ENCODE measurements at regions not wholly inside any gene's neighbourhood (a gene's known extent, or its start where the extent isn't known, plus 50 kb on each side); places are given as distances from the start of the nearest gene placed in this dataset.

- Mint-ChIP-seq H3K4me3 (no peak overlapping the region), H3K4me1 (ENCODE audit: low read depth) (peaks cover 17% of the 10 kb centered on the region), H3K9me3 (no peaks in the 10 kb centered on the region), H3K27me3 (peaks cover 24% of the 10 kb centered on the region), H3K36me3 (ENCODE audit: low read depth) (no peaks in the 10 kb centered on the region), H3K27ac (no peak overlapping the region)
These were observed 52.5 kb upstream of the NPY start for GRCh38 chr7:24231493-24231892.

GRCh38 chr7:24233386-24233785, 50.6 kb upstream of the NPY start:
- no peaks in the 10 kb centered on the region for H3K9me3 Mint-ChIP-seq
- peaks cover under 1% of the 10 kb centered on the region for H3K4me1 Mint-ChIP-seq (ENCODE audit: low read depth)
- no peak overlapping the region for H3K27ac Mint-ChIP-seq
- H3K27me3 Mint-ChIP-seq = peaks cover 38% of the 10 kb centered on the region
- no peaks in the 10 kb centered on the region for H3K36me3 Mint-ChIP-seq (ENCODE audit: low read depth)
- no peak overlapping the region for H3K4me3 Mint-ChIP-seq
